GM18861 (cell line): ENCODE measurements at regions not wholly inside any gene's neighbourhood (a gene's known extent, or its start where the extent isn't known, plus 50 kb on each side); places are given as distances from the start of the nearest gene placed in this dataset.
"Not testable (repeated sequence)": the region's sequence is repeated elsewhere in the genome, so short reads cannot be mapped to it uniquely, and the experiment has no call there.

ENCODE experiments used
- ATAC-seq: cut with Tn5 transposase; IDR thresholded peaks from one replicate; pipeline ENCODE4 v1.9.1; 2021; ENCODE audit not compliant: unreplicated experiment

DNA sequence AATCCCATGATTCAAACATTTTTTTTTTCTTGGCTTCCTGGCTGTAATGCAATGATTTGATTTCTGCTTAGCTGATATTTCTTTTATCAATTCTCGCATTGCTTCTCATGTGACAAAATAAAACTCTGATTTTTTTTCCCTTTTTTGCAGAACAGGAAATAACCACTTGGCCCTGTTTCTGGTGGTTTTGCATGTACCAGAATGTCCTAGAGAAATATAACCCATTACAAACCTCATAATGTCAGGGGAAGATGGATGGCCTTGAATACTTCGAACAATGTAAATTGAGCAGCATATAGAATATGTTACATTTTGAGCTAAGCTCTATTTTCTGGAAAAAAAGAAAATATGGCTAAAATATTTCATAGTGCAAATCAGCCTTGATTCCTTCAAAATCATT lies 275.6 kb downstream of the RAP2B start:
- ATAC-seq = no peak

DNA sequence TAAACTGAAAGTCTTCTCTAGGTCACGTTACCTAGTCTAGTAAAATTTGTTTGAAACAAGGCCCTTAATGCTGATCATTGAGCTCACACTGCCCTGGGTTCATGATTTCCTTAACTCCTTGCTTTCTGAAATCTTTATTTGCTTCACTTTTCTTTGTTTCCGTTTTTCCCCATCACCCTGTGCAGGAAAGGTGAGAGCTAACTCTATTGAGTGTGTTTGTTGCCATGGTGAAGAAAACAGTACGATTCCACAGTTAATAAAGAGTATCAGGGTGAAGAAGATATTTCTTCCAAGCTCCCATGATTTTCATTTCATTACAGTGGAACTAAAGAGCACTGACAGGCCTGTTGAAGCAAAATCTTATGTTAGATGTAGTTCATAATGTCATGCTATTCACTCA lies 276.2 kb downstream of the RAP2B start:
- ATAC-seq = no peak

DNA sequence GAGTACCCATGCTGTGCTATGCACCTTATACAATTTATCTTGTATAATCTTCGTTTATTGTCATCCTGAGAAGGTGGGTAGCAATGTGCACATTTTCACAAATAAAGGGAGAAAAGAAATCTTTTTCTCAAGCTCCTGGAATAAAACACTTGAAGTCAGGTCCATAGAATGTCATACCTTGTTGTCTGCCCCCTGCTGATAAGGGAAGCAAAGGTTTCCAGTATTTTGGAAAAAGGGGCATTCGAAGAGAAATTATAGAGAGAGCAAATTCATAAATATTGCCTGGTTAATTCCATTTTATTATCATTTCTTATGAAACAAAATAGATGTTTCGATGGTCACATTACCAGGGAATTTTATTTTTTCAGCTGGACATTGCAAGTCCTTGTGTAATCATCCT lies 277.8 kb downstream of the RAP2B start:
- no peak for ATAC-seq

DNA sequence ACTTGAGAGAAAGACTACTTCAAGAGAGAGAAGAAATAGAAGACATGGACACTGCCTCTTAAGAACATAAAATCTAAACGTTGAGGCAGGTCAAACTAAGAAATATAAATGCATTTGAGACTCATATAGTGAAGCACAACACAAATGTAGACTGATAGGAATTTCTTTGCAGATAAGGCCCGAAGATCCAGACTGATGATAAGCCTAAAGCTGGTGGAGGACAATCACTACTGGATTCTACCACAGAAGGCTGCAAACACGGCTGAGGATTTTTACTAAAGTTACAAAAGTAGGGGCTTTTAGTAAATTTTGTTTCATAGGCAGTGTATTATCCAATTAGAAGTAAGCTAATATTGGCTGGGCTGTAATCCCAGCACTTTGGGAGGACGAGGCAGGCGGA lies 278.3 kb downstream of the RAP2B start:
- ATAC-seq = no peak

DNA sequence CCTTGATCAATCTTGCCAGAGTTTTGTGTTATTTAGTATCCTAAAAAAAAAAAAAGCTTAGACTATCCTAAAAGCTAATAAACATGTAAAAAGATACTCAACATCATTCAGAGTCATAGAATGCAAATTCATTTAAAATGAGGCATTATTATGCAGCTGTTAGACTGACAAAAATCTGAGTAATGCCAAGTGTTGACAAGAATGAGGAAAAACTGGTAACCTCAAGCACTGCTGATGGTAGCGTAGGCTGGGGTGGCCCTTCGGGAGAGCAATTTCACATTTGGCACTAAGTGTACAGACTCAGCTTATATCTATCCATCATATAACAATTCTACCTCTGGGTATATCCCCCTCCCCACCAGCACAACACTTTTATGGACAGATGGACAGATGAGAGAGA lies 280.4 kb downstream of the RAP2B start:
- no peak for ATAC-seq

DNA sequence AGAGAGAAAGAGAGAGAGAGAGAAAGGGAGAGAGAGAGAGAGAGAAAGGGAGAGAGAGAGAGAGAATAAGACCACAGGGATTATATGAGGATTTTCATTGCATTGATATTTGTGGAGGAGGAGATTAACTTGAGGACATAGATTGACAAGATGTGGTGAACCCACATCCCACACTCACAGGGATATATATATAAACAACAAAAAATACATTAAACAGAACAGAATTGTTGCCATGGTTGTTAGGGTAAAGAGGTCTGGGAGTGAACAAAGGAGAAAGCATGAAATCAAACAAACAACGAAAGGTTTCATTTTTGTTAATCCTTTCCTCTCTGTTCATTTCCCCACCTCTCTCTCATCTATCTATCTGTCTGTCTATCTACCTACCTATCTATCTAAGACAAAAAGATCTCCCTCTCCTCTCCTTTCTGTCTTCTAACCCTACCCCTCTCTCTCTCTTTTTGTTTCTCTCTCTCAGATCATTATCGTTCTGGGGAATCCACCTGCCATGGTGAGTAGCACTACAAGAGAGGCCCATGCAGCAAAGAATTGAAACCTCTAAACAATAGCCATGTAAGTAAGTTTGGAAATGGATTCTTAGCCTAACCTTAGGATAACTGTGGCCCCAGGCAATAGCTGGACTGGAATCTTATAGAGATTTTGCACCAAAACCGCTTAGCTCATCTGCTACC lies 280.9 kb downstream of the RAP2B start:
- no peak for ATAC-seq

DNA sequence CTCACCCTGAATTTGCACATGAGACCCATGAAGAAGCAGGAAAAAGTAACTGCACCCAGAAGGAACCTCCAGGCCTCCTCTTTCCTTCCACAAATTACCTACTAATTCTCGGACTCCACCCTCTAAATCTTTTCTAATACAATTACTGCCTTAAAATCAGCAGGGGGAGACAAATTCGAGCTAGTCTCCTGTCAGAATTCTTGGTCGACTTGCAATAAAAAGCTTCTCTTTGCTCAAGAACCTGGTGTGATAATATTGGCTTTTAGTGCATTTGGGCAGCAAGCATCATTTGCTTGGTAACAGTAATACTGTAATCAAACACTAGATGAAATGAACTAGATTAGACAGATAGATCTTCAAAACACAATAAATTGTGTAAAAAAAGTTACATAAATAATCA lies 281.9 kb downstream of the RAP2B start:
- ATAC-seq = no peak

DNA sequence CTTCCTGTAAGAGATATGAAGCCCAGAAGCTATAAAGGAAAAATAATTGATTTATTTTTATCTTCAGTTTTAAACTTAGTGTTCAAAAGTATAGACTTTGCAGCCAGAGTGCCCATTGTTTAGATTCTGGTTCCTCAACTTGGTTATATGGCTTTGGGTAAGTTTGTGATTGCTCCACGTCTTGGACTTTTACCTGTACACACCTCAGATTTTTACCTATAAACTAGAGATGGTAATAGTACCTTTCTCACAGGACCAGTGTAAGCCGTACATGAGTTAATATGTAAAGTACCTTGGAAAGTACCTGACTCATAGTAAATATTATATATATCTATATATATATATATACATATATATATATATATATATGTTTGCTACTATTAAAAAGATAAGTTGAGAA lies 283.8 kb downstream of the RAP2B start:
- ATAC-seq = no peak

DNA sequence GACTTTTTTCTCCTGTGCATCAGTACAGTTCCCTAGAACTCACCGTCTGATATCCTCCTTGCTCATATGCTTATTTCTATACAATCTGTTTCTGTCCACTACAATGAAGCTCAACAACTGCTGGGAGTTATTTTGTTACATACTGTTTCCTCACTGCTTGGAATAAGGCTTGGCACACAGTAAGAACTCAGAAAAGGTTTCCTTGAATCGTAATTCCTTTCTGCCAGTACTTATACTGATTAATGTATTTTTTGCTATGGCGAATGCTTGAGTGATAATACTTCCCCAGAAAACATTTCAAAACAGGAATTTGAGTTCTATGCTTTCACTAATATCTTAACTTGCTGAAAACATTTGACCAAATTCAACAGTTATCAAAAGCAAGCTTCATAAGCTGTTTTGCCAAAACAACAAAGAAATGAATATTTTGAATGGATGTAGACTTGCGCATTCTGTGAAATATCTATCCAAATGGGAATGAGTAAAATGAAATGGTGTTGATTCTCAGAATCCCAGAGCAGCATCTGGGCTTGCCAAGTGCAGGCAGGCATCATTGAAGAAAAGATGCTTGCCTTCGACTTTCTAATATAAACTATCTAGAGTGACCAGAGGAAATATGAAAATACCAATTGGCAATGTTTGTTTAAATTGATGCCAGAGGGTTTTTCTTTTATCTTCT lies 286.3 kb downstream of the RAP2B start:
- ATAC-seq = no peak

DNA sequence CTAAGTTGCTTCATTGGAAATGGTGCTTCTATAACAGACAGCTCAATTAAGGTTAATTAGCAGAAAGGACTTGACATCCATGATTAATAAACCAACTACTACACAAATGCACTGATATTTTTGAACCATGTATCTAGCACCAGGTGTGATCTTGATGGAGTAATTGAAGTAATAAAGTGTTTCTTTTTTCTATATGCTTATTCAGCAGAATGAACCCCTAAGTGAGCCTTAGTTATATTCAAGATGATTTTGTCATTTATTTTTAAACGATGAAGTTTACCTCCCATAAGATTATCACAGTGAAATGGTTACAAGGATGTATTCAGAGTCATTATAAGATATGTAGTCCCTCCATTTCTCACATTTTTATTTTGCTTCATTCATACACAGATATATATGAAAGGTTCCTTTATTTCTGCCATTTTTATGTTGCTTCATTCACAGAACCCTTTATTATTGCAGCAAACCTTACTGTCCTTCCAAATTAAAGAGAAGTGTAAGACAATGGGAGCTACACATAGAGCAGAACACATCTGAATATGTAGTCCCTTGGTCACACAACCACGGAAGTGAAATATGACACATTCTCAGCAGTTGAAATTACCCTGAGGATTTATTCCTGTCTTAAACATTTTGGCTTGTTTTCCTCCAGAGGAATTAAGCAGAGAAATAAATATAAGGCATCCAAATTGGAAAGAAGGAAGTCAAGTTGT lies 295.0 kb downstream of the RAP2B start:
- ATAC-seq = no peak

DNA sequence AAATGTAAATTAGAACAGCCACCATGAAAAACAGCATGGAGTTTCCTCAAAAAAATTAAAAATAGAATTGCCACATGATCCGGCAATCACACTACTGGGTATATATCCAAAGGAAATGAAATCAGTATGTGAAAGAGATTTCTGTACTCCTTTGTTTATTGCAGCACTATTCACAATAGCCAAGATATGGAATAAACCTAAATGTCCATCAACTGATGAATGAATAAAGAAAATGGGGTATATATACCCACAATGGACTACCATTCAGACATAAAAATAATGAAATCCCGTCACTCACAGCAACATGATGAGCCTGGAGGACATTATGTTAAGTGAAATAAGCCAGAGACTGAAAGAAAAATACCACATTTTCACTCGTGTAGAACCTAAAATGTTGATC lies 296.9 kb downstream of the RAP2B start:
- ATAC-seq = no peak

DNA sequence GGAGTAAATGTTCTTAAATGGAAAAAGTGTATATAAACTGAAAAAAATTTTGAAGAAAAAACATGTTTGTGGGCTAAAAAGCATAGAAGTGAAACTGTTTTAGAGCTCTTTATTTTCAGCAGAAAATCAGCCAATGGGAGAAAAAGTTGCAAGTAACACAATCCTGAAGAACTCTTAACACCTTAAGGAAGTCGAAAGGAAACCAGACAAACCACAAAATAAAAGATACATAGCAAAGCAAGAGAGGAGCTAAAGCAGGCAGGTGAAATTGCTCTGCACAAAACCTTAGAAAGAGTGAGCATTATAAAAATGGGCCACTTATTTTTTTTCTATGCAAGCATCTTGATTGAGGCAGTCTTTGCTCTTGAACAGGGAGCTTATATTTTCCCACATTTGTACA lies 300.5 kb downstream of the RAP2B start:
- ATAC-seq = no peak

DNA sequence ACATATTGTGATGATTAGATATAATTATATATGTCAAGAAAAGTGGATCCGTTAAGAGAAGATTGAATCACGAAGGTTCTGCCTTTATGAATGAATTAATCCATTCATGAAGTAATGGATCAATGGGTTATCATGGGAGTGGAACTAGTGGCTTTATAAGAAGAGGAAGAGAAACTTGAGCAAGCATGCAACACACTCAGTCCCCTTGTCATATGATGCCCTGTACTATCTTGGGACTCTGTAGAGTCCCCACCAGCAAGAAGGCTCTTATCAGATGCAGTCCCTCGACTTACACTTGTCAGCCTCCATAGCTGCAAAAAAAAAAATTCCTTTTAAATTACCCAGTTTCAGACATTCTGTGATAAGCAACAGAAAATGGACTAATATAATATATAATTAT lies 301.9 kb downstream of the RAP2B start:
- ATAC-seq = peak; percentile 90

DNA sequence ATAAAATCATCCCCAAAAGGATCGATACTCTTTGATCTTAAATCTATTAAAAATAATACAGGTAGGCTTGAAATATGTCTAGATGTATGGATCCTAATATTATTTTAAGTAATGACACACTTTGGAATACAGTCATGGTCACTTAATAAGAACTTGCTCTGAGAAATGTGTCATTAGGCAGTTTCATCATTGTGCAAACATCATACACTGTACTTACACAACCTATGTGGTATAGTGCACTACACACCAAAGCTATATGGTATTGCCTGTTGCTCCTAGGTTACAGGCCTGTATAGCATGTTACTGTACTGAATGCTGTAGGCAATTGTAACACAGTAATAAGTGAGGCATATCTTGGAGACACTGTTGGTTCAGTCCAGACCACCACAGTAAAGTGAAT lies 307.1 kb downstream of the RAP2B start:
- no peak for ATAC-seq

DNA sequence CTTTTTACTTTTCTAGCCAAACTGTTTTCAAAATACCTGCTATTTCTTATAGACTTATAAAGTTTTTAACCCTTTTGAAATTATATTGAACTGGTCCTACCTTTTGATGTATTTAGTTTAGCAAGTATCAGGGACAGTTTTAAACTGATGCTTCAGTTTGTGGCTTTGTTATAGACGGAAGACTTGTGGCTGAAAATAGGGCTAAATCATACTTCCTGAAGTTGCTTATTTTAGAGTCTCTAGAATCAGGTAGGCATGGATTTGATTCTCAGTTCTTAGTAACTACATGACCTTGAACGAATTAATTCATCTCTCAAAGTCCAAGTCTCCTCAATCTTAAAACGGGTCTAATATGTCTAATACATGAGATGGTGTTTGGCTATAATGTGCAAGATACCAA lies 322.8 kb downstream of the RAP2B start:
- no peak for ATAC-seq

DNA sequence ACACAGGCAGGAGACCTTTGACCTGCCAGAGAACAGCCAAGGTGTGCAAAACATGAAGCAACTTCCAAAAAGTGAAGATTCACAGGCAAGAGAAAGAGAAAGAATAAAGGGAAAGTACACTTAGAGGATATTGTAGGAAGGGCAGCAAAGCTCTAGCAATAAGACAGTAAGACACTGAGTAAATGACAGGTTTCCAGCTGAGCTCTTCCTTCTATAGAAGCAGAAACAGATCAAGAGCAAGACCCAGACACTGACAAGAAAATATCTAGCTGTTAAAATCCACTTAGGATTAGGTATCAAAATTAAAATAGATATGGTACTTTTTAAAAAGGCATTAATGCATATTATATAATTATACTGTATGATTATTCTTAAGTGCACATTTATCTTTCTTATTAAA lies 333.4 kb downstream of the RAP2B start:
- ATAC-seq = no peak

DNA sequence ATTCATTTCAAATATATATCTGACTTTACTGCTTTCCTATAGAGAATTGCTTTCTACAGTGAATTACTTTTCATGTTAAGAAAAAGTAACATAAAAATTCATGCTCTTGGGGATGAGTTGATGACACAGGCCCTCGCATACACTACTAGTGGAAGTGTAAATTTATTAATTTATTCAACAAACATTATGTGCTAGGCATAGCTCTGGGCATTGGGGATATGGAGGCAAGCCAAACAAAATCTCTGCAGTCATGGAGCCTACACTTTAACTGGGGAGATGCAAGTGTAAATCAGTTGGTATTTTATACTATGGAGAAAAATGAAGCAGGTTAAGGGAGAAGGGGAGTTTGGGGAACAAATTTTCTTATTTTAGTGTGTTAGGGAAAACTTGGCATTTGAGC lies 340.7 kb downstream of the RAP2B start:
- ATAC-seq = no peak

DNA sequence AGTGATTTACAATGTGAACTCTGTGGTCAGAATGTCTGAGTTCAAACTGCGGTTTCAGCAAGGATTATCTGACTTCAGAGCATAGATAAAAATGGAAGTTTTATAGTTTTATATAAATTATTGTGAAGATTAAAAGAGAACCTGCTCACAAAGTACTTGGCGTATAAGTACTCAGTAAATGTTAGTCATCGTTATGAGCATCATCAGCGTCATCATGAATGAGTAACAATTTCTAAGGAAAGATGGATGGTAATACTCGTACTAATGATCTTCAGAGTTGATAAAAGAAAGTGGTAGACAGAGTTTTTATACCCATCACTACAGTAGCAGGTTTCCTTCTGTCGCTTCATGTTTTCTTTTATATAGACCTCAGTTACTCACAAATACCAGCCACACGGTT lies 341.8 kb downstream of the RAP2B start:
- no peak for ATAC-seq

DNA sequence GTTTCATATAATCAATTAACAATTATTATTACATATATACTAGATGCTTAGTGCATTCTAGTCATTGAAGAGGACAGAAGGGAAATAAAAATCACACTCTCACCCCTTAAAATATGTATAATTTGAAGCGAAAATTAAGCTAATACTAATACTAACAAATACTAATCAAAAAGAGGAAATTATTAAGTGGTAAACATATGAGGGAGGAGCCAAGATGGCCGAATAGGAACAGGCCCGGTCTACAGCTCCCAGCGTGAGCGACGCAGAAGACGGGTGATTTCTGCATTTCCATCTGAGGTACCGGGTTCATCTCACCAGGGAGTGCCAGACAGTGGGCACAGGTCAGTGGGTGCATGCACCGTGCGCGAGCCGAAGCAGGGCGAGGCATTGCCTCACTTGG lies 344.2 kb downstream of the RAP2B start:
- not testable (repeated sequence) for ATAC-seq

DNA sequence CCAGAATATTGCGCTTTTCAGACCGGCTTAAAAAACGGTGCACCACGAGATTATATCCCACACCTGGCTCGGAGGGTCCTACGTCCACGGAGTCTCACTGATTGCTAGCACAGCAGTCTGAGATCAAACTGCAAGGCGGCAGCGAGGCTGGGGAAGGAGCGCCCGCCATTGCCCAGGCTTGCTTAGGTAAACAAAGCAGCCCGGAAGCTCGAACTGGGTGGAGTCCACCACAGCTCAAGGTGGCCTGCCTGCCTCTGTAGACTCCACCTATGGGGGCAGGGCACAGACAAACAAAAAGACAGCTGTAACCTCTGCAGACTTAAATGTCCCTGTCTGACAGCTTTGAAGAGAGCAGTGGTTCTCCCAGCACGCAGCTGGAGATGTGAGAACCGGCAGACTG lies 344.7 kb downstream of the RAP2B start:
- not testable (repeated sequence) for ATAC-seq

DNA sequence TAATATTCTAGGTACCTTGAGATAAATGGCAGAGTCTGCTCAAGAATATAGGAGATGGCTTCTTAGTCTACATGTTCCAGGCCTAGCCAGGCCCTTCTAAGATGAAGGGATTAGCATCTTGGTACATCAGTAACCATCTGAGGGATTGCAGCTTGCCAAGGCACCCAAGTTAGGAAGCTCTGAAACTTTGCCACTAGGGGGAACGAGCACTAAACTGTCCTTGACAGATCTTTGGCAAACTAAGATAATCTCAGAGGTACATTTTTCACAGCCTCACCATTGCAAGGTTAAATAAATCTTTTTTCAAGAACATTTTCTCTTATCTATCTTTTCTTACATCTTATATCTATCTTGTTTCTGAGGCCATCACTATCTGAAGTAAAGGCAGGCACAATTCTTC lies 351.2 kb downstream of the RAP2B start:
- no peak for ATAC-seq

DNA sequence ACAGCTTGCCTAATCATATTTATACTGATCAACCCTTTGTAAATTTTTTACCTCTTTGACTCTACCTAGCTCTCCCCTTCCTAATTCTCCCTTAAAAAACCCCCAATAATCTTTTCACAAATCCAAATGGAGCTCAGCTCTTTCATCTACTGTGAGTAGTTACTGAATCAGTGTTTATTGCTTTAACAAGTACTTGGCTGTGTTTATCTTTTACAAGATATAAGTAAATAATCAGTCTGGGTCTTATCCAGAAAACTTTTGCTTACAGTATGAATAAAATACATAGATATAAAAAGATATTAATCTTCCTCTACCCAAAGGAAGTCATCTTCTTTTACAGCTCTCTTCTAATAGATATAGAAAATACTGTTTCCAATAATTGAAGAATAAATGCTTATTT lies 366.4 kb downstream of the RAP2B start:
- no peak for ATAC-seq
